GM23248 (cell line): ENCODE measurements at regions not wholly inside any gene's neighbourhood (a gene's known extent, or its start where the extent isn't known, plus 50 kb on each side); places are given as distances from the start of the nearest gene placed in this dataset.

ENCODE experiments used
- EZH2 ChIP-seq: fragments of 200-600 bp; sonication (generic); IDR thresholded peaks from 2 replicates; pipeline ENCODE4 v1.6.1; 2018; ENCODE audit warnings: antibody characterized with exemption, mild to moderate bottlenecking; ENCODE audit not compliant: insufficient read depth, poor library complexity, severe bottlenecking
- EZH2phosphoT487 ChIP-seq: fragments of 200-600 bp; sonication (generic); IDR thresholded peaks from 2 replicates; pipeline ENCODE4 v1.6.1; 2018; ENCODE audit warnings: antibody characterized with exemption, moderate library complexity, mild to moderate bottlenecking, low read depth; ENCODE audit not compliant: insufficient read depth

GRCh38 chr9:95760791-95761190 lies 114.7 kb upstream of the ERCC6L2 start:
- TF ChIP-seq EZH2phosphoT487 (no peak), EZH2 (no peak)
